Liver (tissue), 2 donors: ENCODE measurements at regions not wholly inside any gene's neighbourhood (a gene's known extent, or its start where the extent isn't known, plus 50 kb on each side); places are given as distances from the start of the nearest gene placed in this dataset.

Source experiments
- YY1 ChIP-seq: IDR thresholded peaks from 2 replicates; pipeline ENCODE4 v1.6.1; 2016; ENCODE audit warnings: antibody characterized with exemption, mild to moderate bottlenecking
- TF ChIP-seq, protein P1 (sequence below): fragments of 150-350 bp; IDR thresholded peaks from 2 replicates; pipeline ENCODE4 v1.5.1; 2017; ENCODE audit warnings: improper control_type of control experiment, low read depth, low read length; ENCODE audit not compliant: missing input control
- donor health status: healthy.

DNA sequence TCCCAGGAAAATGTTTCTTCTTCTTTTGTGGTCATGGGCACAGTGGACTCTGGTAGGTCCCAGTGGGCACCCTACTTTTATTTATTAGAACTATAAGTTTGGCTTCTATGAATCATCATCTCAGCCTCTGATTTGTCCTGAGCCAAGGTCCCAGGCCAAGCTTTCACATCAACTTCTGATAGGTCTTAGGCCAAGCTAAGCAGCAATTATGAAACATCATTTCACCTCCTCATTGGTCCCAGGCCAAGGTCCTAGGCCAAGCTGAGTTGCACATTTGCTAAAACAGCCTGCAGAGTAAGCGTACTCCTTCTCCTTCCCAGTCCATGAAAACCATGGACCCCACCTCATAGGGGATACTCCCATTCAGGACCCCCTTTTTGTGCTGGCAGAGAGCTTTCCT, 87.4 kb upstream of the UTY start:
- TF ChIP-seq, protein P1, sequence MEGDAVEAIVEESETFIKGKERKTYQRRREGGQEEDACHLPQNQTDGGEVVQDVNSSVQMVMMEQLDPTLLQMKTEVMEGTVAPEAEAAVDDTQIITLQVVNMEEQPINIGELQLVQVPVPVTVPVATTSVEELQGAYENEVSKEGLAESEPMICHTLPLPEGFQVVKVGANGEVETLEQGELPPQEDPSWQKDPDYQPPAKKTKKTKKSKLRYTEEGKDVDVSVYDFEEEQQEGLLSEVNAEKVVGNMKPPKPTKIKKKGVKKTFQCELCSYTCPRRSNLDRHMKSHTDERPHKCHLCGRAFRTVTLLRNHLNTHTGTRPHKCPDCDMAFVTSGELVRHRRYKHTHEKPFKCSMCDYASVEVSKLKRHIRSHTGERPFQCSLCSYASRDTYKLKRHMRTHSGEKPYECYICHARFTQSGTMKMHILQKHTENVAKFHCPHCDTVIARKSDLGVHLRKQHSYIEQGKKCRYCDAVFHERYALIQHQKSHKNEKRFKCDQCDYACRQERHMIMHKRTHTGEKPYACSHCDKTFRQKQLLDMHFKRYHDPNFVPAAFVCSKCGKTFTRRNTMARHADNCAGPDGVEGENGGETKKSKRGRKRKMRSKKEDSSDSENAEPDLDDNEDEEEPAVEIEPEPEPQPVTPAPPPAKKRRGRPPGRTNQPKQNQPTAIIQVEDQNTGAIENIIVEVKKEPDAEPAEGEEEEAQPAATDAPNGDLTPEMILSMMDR: no peak
- TF ChIP-seq YY1: no peak
